HG03139 (cell line): ENCODE measurements at regions not wholly inside any gene's neighbourhood (a gene's known extent, or its start where the extent isn't known, plus 50 kb on each side); places are given as distances from the start of the nearest gene placed in this dataset.
"Not testable (repeated sequence)": the region's sequence is repeated elsewhere in the genome, so short reads cannot be mapped to it uniquely, and the experiment has no call there.

Source experiments
- ATAC-seq: cut with Tn5 transposase; IDR thresholded peaks from one replicate; pipeline ENCODE4 v1.9.1; 2021; ENCODE audit not compliant: unreplicated experiment

- ATAC-seq = no peak
Measured at GRCh38 chr6:167688123-167688522, 138.6 kb upstream of the AFDN start.

GRCh38 chr6:167689278-167689677 lies 137.4 kb upstream of the AFDN start:
- ATAC-seq = no peak

- no peak for ATAC-seq
Measured at GRCh38 chr6:167689751-167690150, 137.0 kb upstream of the AFDN start.

GRCh38 chr6:167690167-167690922 lies 136.4 kb upstream of the AFDN start:
- ATAC-seq = not testable (repeated sequence)

- no peak for ATAC-seq
Measured at GRCh38 chr6:167690931-167691330, 135.8 kb upstream of the AFDN start.

- no peak for ATAC-seq
Measured at GRCh38 chr6:167691533-167692312, 135.0 kb upstream of the AFDN start.

GRCh38 chr6:167693478-167693877 lies 133.2 kb upstream of the AFDN start:
- ATAC-seq = not testable (repeated sequence)

- no peak for ATAC-seq
Measured at GRCh38 chr6:167695831-167696230, 130.9 kb upstream of the AFDN start.

GRCh38 chr6:167696296-167696695 lies 130.4 kb upstream of the AFDN start:
- no peak for ATAC-seq

GRCh38 chr6:167697316-167697715 lies 129.4 kb upstream of the AFDN start:
- ATAC-seq = no peak

GRCh38 chr6:167698540-167698939 lies 128.2 kb upstream of the AFDN start:
- ATAC-seq = no peak

GRCh38 chr6:167699141-167699931 lies 127.4 kb upstream of the AFDN start:
- peak; percentile 91 for ATAC-seq

- no peak for ATAC-seq
Measured at GRCh38 chr6:167700199-167700598, 126.5 kb upstream of the AFDN start.

GRCh38 chr6:167701010-167701409 lies 125.7 kb upstream of the AFDN start:
- ATAC-seq = no peak

GRCh38 chr6:167702241-167702827 lies 124.4 kb upstream of the AFDN start:
- ATAC-seq = no peak

- ATAC-seq = no peak
Measured at GRCh38 chr6:167703347-167703746, 123.4 kb upstream of the AFDN start.

- ATAC-seq = no peak
Measured at GRCh38 chr6:167703781-167704180, 122.9 kb upstream of the AFDN start.

- ATAC-seq = no peak
Measured at GRCh38 chr6:167704396-167704901, 122.3 kb upstream of the AFDN start.

- ATAC-seq = no peak
Measured at GRCh38 chr6:167705211-167705750, 121.4 kb upstream of the AFDN start.

- ATAC-seq = peak; percentile 97
Measured at GRCh38 chr6:167706313-167707109, 120.2 kb upstream of the AFDN start.
